ENCODE measurements at regions not wholly inside any gene's neighbourhood (a gene's known extent, or its start where the extent isn't known, plus 50 kb on each side); places are given as distances from the start of the nearest gene placed in this dataset.

DNA sequence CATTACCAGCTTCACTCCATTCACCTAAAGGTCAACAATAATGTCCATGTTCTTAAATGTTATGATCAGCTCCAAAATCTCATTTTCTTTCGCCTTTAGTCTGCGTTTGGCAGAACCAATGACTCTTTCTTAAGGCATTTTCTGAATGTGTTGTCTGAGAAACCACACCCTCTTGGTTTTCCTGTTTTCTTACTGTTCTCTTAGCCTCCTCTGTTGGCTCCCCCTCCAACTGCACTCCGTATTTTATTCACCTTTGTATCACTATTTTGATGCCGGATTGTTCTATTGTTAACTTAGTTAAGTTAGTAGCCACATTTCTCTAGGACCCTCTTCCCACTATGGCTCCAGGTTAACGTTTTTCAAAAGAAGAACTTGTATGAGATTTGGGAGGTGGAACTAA is 185.6 kb downstream of the DMAC1 start:
- Histone ChIP-seq H3K27me3 (ENCODE audit: insufficient read depth, low read length, poor library complexity, severe bottlenecking) (no peaks in the 10 kb centered on the region), H4K20me1 (ENCODE audit: insufficient read depth, low read length, poor library complexity, severe bottlenecking) (no peaks in the 10 kb centered on the region), H3K4me3 (ENCODE audit: low read length, poor library complexity, severe bottlenecking) (no peak overlapping the region), H2AFZ (ENCODE audit: low read length) (peak overlapping the region; percentile 3; the same call in 1 of the 2 replicates), H3K79me2 (ENCODE audit: insufficient read depth, low read length) (no peaks in the 10 kb centered on the region), H3K36me3 (ENCODE audit: insufficient read depth, low read length) (no peaks in the 10 kb centered on the region), H3K4me1 (ENCODE audit: insufficient read depth, low read length, poor library complexity, severe bottlenecking) (peaks cover 5% of the 10 kb centered on the region), H3K4me2 (ENCODE audit: low read depth, low read length, poor library complexity, severe bottlenecking) (no peak overlapping the region), H3K9ac (ENCODE audit: low read depth, low read length, poor library complexity, severe bottlenecking) (no peak overlapping the region), H3F3A (ENCODE audit: low read depth) (no peaks in the 10 kb centered on the region), H3K9me2 (replicated peaks; ENCODE audit: low read depth, low read length) (no peaks in the 10 kb centered on the region), H3K9me3 (ENCODE audit: insufficient read depth, low read depth, low read length) (no peaks in the 10 kb centered on the region)
- TF ChIP-seq, protein P1, sequence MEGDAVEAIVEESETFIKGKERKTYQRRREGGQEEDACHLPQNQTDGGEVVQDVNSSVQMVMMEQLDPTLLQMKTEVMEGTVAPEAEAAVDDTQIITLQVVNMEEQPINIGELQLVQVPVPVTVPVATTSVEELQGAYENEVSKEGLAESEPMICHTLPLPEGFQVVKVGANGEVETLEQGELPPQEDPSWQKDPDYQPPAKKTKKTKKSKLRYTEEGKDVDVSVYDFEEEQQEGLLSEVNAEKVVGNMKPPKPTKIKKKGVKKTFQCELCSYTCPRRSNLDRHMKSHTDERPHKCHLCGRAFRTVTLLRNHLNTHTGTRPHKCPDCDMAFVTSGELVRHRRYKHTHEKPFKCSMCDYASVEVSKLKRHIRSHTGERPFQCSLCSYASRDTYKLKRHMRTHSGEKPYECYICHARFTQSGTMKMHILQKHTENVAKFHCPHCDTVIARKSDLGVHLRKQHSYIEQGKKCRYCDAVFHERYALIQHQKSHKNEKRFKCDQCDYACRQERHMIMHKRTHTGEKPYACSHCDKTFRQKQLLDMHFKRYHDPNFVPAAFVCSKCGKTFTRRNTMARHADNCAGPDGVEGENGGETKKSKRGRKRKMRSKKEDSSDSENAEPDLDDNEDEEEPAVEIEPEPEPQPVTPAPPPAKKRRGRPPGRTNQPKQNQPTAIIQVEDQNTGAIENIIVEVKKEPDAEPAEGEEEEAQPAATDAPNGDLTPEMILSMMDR (conservative IDR thresholded peaks at IDR 0.05; ENCODE audit: low read length), result no peak
- TF ChIP-seq EZH2phosphoT487 (IDR thresholded peaks at IDR 0.05; ENCODE audit: borderline replicate concordance), result no peak

DNA sequence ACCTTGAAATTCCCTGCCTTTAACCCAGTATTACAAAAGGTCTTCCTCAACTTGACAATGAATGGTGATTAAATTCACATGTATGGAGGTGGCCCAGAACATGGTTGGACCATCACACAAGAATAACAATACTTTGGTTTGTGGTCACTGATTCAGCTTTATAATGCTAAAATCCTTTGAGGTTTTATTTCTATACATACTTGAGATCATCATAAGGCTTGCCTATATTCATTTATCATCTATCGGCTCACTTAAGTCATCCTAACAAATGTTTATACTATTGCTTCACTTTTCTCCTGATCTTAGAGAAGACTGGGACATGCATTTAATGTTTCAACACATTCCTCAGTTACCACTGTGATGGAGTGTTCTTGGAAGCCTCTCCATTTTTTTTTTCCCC is 191.3 kb downstream of the DMAC1 start:
- Histone ChIP-seq H4K20me1 (ENCODE audit: insufficient read depth, low read length, poor library complexity, severe bottlenecking) (no peaks in the 10 kb centered on the region), H3K9ac (ENCODE audit: low read depth, low read length, poor library complexity, severe bottlenecking) (no peak overlapping the region), H3K36me3 (ENCODE audit: insufficient read depth, low read length) (no peaks in the 10 kb centered on the region), H3K4me1 (ENCODE audit: insufficient read depth, low read length, poor library complexity, severe bottlenecking) (no peaks in the 10 kb centered on the region), H3K9me2 (replicated peaks; ENCODE audit: low read depth, low read length) (no peaks in the 10 kb centered on the region), H3K4me3 (ENCODE audit: low read length, poor library complexity, severe bottlenecking) (no peak overlapping the region), H2AFZ (ENCODE audit: low read length) (no peak overlapping the region), H3K27me3 (ENCODE audit: insufficient read depth, low read length, poor library complexity, severe bottlenecking) (no peaks in the 10 kb centered on the region), H3K9me3 (ENCODE audit: insufficient read depth, low read depth, low read length) (no peaks in the 10 kb centered on the region), H3F3A (ENCODE audit: low read depth) (no peaks in the 10 kb centered on the region), H3K4me2 (ENCODE audit: low read depth, low read length, poor library complexity, severe bottlenecking) (no peak overlapping the region), H3K79me2 (ENCODE audit: insufficient read depth, low read length) (no peaks in the 10 kb centered on the region)
- TF ChIP-seq, protein P1 (conservative IDR thresholded peaks at IDR 0.05; ENCODE audit: low read length), result no peak
- no peak for TF ChIP-seq EZH2phosphoT487 (IDR thresholded peaks at IDR 0.05; ENCODE audit: borderline replicate concordance)

DNA sequence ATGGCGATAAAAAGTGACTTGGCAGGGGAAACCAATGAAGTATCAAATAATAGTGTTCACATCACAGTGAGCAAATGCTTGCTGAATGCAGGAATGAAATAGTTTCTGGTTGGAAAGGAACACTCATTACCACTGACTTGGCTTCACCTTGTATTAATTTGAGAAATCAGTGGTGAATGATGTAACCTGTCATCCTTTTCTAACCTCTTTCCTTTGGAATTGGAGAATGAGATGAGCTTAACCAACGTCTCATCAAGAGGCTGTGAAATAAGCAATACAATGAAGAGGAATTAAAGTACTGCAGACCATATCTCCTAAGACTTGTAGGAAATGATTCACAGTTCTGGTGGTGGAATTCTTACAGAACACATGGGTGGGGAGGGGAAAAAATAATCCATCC is 192.2 kb downstream of the DMAC1 start:
- Histone ChIP-seq H2AFZ (ENCODE audit: low read length) (no peak overlapping the region), H3K9me2 (replicated peaks; ENCODE audit: low read depth, low read length) (no peaks in the 10 kb centered on the region), H3K27me3 (ENCODE audit: insufficient read depth, low read length, poor library complexity, severe bottlenecking) (no peaks in the 10 kb centered on the region), H3K4me3 (ENCODE audit: low read length, poor library complexity, severe bottlenecking) (no peak overlapping the region), H3K4me2 (ENCODE audit: low read depth, low read length, poor library complexity, severe bottlenecking) (no peak overlapping the region), H3K79me2 (ENCODE audit: insufficient read depth, low read length) (no peaks in the 10 kb centered on the region), H3K4me1 (ENCODE audit: insufficient read depth, low read length, poor library complexity, severe bottlenecking) (no peaks in the 10 kb centered on the region), H3K36me3 (ENCODE audit: insufficient read depth, low read length) (no peaks in the 10 kb centered on the region), H4K20me1 (ENCODE audit: insufficient read depth, low read length, poor library complexity, severe bottlenecking) (no peaks in the 10 kb centered on the region), H3F3A (ENCODE audit: low read depth) (no peaks in the 10 kb centered on the region), H3K9me3 (ENCODE audit: insufficient read depth, low read depth, low read length) (no peaks in the 10 kb centered on the region), H3K9ac (ENCODE audit: low read depth, low read length, poor library complexity, severe bottlenecking) (no peak overlapping the region)
- TF ChIP-seq, protein P1 (conservative IDR thresholded peaks at IDR 0.05; ENCODE audit: low read length), result no peak
- no peak for TF ChIP-seq EZH2phosphoT487 (IDR thresholded peaks at IDR 0.05; ENCODE audit: borderline replicate concordance)

All from Loucy (cell line).